KMS-11 (cell line): ENCODE measurements at regions not wholly inside any gene's neighbourhood (a gene's known extent, or its start where the extent isn't known, plus 50 kb on each side); places are given as distances from the start of the nearest gene placed in this dataset.

Source experiments
- H2AFZ ChIP-seq: fragments of 200-600 bp; sonication (generic); 2 replicates; pipeline ENCODE4 v1.6.1; 2016; ENCODE audit warnings: antibody characterized with exemption, mixed run types, low read depth
- H3K27ac ChIP-seq: fragments of 200-600 bp; sonication (generic); 2 replicates; pipeline ENCODE4 v1.6.1; 2016; ENCODE audit warnings: mild to moderate bottlenecking, mixed run types
- H3K27me3 ChIP-seq: fragments of 200-600 bp; sonication (generic); 2 replicates; pipeline ENCODE4 v1.6.1; 2017; ENCODE audit warnings: mild to moderate bottlenecking, low read depth, mixed run types, moderate library complexity; ENCODE audit not compliant: insufficient read depth
- H3K36me3 ChIP-seq: fragments of 200-600 bp; sonication (generic); 2 replicates; pipeline ENCODE4 v1.6.1; 2017; ENCODE audit warnings: mild to moderate bottlenecking, mixed run types; ENCODE audit not compliant: insufficient read depth
- H3K4me1 ChIP-seq: fragments of 200-600 bp; sonication (generic); 2 replicates; pipeline ENCODE4 v1.6.1; 2016; ENCODE audit warnings: mild to moderate bottlenecking, low read depth, mixed run types; ENCODE audit not compliant: poor library complexity, severe bottlenecking
- H3K4me2 ChIP-seq: fragments of 200-600 bp; sonication (generic); 2 replicates; pipeline ENCODE4 v1.7.0; 2016; ENCODE audit warnings: mild to moderate bottlenecking, mixed run types
- H3K4me3 ChIP-seq: fragments of 200-600 bp; sonication (generic); IDR thresholded peaks from 2 replicates; pipeline ENCODE4 v1.6.1; 2017; ENCODE audit warnings: low read depth, low read length, mixed read lengths; ENCODE audit not compliant: insufficient read depth
- H3K79me2 ChIP-seq: fragments of 200-600 bp; sonication (generic); 2 replicates; pipeline ENCODE4 v1.6.1; 2016; ENCODE audit warnings: low read depth, mixed run types; ENCODE audit not compliant: insufficient read depth
- H3K9ac ChIP-seq: fragments of 200-600 bp; sonication (generic); 2 replicates; pipeline ENCODE4 v1.6.1; 2016; ENCODE audit warnings: mild to moderate bottlenecking, mixed run types
- H4K20me1 ChIP-seq: fragments of 200-600 bp; sonication (generic); 2 replicates; pipeline ENCODE4 v1.6.1; 2016; ENCODE audit warnings: mild to moderate bottlenecking, mixed run types; ENCODE audit not compliant: insufficient read depth
- CTCF ChIP-seq: fragments of 200-600 bp; sonication (generic); conservative IDR thresholded peaks from 2 replicates; pipeline ENCODE4 v1.6.1; 2017; ENCODE audit warnings: low read depth, mild to moderate bottlenecking, antibody characterized with exemption, low read length, moderate library complexity, mixed read lengths

DNA sequence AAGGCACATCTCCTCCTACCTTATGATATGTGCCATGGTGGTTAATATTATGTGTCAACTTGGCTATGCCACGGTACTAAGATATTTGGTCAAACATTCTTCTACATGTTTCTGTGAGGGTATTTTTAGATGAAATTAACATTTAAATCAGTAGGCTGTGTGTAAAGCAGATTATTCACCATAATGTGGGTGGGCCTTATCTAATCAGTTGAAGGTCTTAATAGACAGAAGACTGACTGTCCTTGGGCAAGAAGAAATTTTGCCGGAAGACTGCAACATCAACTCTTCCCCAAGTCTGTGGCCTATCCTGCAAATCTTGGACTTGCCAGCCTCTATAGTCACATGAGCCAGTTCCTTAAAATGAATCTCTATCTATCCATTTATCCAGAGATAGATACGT is 380.1 kb upstream of the DDI1 start:
- H3K4me3 ChIP-seq: no peak overlapping the region
- H4K20me1 ChIP-seq: no peaks in the 10 kb centered on the region
- H2AFZ ChIP-seq: no peak overlapping the region
- no peaks in the 10 kb centered on the region for H3K27me3 ChIP-seq
- H3K4me2 ChIP-seq: no peak overlapping the region
- no peak overlapping the region for H3K9ac ChIP-seq
- no peak overlapping the region for H3K27ac ChIP-seq
- no peaks in the 10 kb centered on the region for H3K79me2 ChIP-seq
- H3K36me3 ChIP-seq: no peaks in the 10 kb centered on the region
- TF ChIP-seq CTCF: no peak
- H3K4me1 ChIP-seq: no peaks in the 10 kb centered on the region

- Histone ChIP-seq H3K36me3 (no peaks in the 10 kb centered on the region), H3K27ac (no peak overlapping the region), H3K9ac (no peak overlapping the region), H3K27me3 (no peaks in the 10 kb centered on the region), H3K79me2 (no peaks in the 10 kb centered on the region), H3K4me2 (no peak overlapping the region), H3K4me3 (no peak overlapping the region), H4K20me1 (no peaks in the 10 kb centered on the region), H3K4me1 (no peaks in the 10 kb centered on the region), H2AFZ (no peak overlapping the region)
- no peak for TF ChIP-seq CTCF
Observed at GRCh38 chr11:103659206-103659618, 377.2 kb upstream of the DDI1 start.

GRCh38 chr11:103659743-103660142 is 376.7 kb upstream of the DDI1 start:
- no peaks in the 10 kb centered on the region for H4K20me1 ChIP-seq
- H3K4me3 ChIP-seq: no peak overlapping the region
- H3K9ac ChIP-seq: no peak overlapping the region
- no peaks in the 10 kb centered on the region for H3K27me3 ChIP-seq
- no peaks in the 10 kb centered on the region for H3K79me2 ChIP-seq
- no peak overlapping the region for H3K4me2 ChIP-seq
- H3K27ac ChIP-seq: no peak overlapping the region
- H2AFZ ChIP-seq: no peak overlapping the region
- H3K4me1 ChIP-seq: no peaks in the 10 kb centered on the region
- H3K36me3 ChIP-seq: no peaks in the 10 kb centered on the region
- TF ChIP-seq CTCF: no peak

- H4K20me1 ChIP-seq: no peaks in the 10 kb centered on the region
- no peak overlapping the region for H3K4me2 ChIP-seq
- no peak overlapping the region for H3K27ac ChIP-seq
- no peak for TF ChIP-seq CTCF
- H2AFZ ChIP-seq: no peak overlapping the region
- no peaks in the 10 kb centered on the region for H3K4me1 ChIP-seq
- H3K4me3 ChIP-seq: no peak overlapping the region
- H3K9ac ChIP-seq: no peak overlapping the region
- H3K27me3 ChIP-seq: no peaks in the 10 kb centered on the region
- no peaks in the 10 kb centered on the region for H3K79me2 ChIP-seq
- no peaks in the 10 kb centered on the region for H3K36me3 ChIP-seq
Observed at GRCh38 chr11:103661185-103661584, 375.3 kb upstream of the DDI1 start.

DNA sequence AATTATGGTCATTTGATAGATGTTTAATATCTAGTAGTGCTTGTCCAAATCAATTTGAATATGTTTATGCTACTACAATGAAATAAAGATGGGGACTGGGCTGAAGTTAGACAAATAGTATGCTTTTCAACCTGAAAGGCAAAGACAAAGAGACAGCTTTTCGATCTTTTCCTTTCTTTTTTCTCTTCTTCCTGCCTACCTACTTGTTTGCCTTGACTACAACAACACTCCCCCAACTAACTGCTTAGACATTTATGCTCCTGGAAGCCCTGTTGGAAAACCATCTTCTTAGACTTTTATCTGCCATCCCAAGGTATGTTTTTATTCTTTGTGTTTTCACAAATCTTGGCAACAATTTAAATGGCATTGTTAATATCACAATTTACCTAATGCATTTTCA is 374.4 kb upstream of the DDI1 start:
- Histone ChIP-seq H3K4me3 (no peak overlapping the region), H3K4me1 (no peaks in the 10 kb centered on the region), H3K79me2 (no peaks in the 10 kb centered on the region), H4K20me1 (no peaks in the 10 kb centered on the region), H2AFZ (no peak overlapping the region), H3K27me3 (no peaks in the 10 kb centered on the region), H3K27ac (no peak overlapping the region), H3K4me2 (no peak overlapping the region), H3K9ac (no peak overlapping the region), H3K36me3 (no peaks in the 10 kb centered on the region)
- TF ChIP-seq CTCF: no peak
